ENCODE measurements at regions not wholly inside any gene's neighbourhood (a gene's known extent, or its start where the extent isn't known, plus 50 kb on each side); places are given as distances from the start of the nearest gene placed in this dataset.

- H3K4me3 ChIP-seq (ENCODE audit: insufficient read depth, low read depth, low read length), result no peak overlapping the region
- peaks cover 18% of the 10 kb centered on the region; the same call in 1 of the 2 replicates for H3K9me3 ChIP-seq (ENCODE audit: control insufficient read depth, insufficient read depth, low read length)
- no peak overlapping the region for H4K91ac ChIP-seq (ENCODE audit: insufficient read depth, low read depth, low read length)
- H3K9ac ChIP-seq (ENCODE audit: low read depth, low read length), result no peak overlapping the region
- no peak overlapping the region for H2BK120ac ChIP-seq (ENCODE audit: low read depth, low read length)
- no peaks in the 10 kb centered on the region for H3K27me3 ChIP-seq (ENCODE audit: control insufficient read depth, insufficient read depth, low read length)
- TF ChIP-seq POLR2A (IDR thresholded peaks at IDR 0.05; ENCODE audit: low read depth, low read length), result no peak
- TF ChIP-seq BHLHE40 (IDR thresholded peaks at IDR 0.05; ENCODE audit: low read depth, low read length), result no peak
- TF ChIP-seq SMC3 (IDR thresholded peaks at IDR 0.05; ENCODE audit: low read depth, low read length), result no peak
- TF ChIP-seq MAZ (IDR thresholded peaks at IDR 0.05; ENCODE audit: borderline replicate concordance, low read depth, low read length), result no peak
- TF ChIP-seq FOS (IDR thresholded peaks at IDR 0.05; ENCODE audit: low read depth, low read length), result no peak
- TF ChIP-seq RCOR1 (IDR thresholded peaks at IDR 0.05; ENCODE audit: insufficient replicate concordance, low read length), result no peak
- no peak for TF ChIP-seq ELK1 (IDR thresholded peaks at IDR 0.05; ENCODE audit: borderline replicate concordance, low read depth, low read length)
- no peak for TF ChIP-seq MAFK (IDR thresholded peaks at IDR 0.05; ENCODE audit: low read depth, low read length)
- TF ChIP-seq, protein P1, sequence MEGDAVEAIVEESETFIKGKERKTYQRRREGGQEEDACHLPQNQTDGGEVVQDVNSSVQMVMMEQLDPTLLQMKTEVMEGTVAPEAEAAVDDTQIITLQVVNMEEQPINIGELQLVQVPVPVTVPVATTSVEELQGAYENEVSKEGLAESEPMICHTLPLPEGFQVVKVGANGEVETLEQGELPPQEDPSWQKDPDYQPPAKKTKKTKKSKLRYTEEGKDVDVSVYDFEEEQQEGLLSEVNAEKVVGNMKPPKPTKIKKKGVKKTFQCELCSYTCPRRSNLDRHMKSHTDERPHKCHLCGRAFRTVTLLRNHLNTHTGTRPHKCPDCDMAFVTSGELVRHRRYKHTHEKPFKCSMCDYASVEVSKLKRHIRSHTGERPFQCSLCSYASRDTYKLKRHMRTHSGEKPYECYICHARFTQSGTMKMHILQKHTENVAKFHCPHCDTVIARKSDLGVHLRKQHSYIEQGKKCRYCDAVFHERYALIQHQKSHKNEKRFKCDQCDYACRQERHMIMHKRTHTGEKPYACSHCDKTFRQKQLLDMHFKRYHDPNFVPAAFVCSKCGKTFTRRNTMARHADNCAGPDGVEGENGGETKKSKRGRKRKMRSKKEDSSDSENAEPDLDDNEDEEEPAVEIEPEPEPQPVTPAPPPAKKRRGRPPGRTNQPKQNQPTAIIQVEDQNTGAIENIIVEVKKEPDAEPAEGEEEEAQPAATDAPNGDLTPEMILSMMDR (conservative IDR thresholded peaks at IDR 0.05; ENCODE audit: low read depth, low read length), result no peak
- no peak for TF ChIP-seq RAD21 (IDR thresholded peaks at IDR 0.05; ENCODE audit: low read length)
- H3K18ac ChIP-seq (ENCODE audit: low read depth, low read length), result no peak overlapping the region
- no peak overlapping the region for H2BK15ac ChIP-seq (ENCODE audit: low read depth, low read length)
- no peaks in the 10 kb centered on the region for H3K36me3 ChIP-seq (ENCODE audit: control insufficient read depth, insufficient read depth, low read length)
- H3K27ac ChIP-seq (ENCODE audit: insufficient read depth, low read length), result no peak overlapping the region
- no peak overlapping the region for H3K4me2 ChIP-seq (ENCODE audit: low read depth, low read length)
- no peak overlapping the region for H4K5ac ChIP-seq (ENCODE audit: low read depth, low read length)
- no peak overlapping the region for H2AK9ac ChIP-seq (replicated peaks; ENCODE audit: low read depth, low read length, poor library complexity)
- H2BK5ac ChIP-seq (ENCODE audit: low read depth, low read length, poor library complexity, severe bottlenecking), result no peak overlapping the region
- H3K4me1 ChIP-seq (ENCODE audit: control insufficient read depth, insufficient read depth, low read length), result no peaks in the 10 kb centered on the region
- dilution Hi-C loops (cut with HindIII; ENCODE audit: low sequenced_read_pairs, unreplicated experiment), result no loop called here
- no peak overlapping the region for H3K4ac ChIP-seq (ENCODE audit: low read depth, low read length)
- no peak overlapping the region for H2AFZ ChIP-seq (replicated peaks; ENCODE audit: low read length, poor library complexity)
- CTCF ChIA-PET, result no interaction called here
- intact Hi-C loops (cut with micrococcal nuclease), result no loop called here
- no TSS peak for BruUV-seq (replicated peaks)
- no peaks in the 10 kb centered on the region for H3K79me1 ChIP-seq (ENCODE audit: low read depth in 1 of 2, low read length in 2 of 2)
- H3K9me1 ChIP-seq (ENCODE audit: insufficient read depth, low read length), result no peaks in the 10 kb centered on the region
- H3K23ac ChIP-seq (ENCODE audit: low read depth, low read length), result no peak overlapping the region
- in situ Hi-C loops (cut with MboI; ENCODE audit: low sequenced_read_pairs), result no loop called here
- ATAC-seq (ENCODE audit: low read depth) (no peak), DNase-seq (no peak)
- no peak overlapping the region for H2AK5ac ChIP-seq (ENCODE audit: low read depth, low read length)
- WGBS, 2 experiments (ENCODE audit: extremely low coverage in 2 of 2, insufficient read length in 1 of 2), result no CpG with 5 or more reads among the region's 10 CpGs
- no peak overlapping the region for H4K8ac ChIP-seq (ENCODE audit: low read depth in 2 of 2, low read length in 2 of 2)
- POLR2A ChIA-PET (ENCODE audit: unreplicated experiment), result no interaction called here
- H3K14ac ChIP-seq (replicated peaks; ENCODE audit: low read depth, low read length), result no peak overlapping the region
- no peak overlapping the region for H3K56ac ChIP-seq (ENCODE audit: extremely low read depth, insufficient read depth, low read length)
- no peak overlapping the region for H2BK20ac ChIP-seq (ENCODE audit: low read depth, low read length)
- H4K20me1 ChIP-seq (ENCODE audit: insufficient read depth, low read length), result no peaks in the 10 kb centered on the region
Observed at GRCh38 chr17:33977729-33978514, 277.2 kb upstream of the CCL2 start.

Data from IMR-90 (cell line).